ENCODE measurements at regions not wholly inside any gene's neighbourhood (a gene's known extent, or its start where the extent isn't known, plus 50 kb on each side); places are given as distances from the start of the nearest gene placed in this dataset.

DNA sequence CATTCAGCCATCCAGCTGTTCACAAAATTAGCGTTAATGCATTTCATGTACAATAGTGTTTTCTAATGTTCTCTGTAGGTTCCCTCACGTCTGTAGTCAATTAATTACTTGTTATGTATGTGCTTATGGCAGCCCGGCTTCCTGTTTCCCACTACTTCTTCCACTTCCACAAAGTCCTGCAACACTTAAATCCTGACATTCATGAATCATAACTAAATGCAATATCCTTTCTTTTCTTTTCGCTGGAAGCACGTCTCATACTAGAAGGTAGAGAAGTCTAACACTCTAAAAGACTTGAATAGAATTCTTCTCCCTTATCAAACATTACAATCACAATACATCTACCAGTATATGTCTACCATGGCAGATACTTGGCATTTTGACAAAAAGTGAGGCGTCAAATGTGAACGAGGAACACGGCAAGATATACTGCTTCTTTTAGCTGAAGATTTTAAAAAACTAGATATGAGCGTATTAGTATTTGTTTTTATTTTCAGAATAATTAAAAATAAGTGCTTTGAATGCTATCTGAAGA is 239.0 kb upstream of the DIAPH2 start:
- no peak for TF ChIP-seq POLR2A (IDR thresholded peaks at IDR 0.05)
- TF ChIP-seq, protein P1, sequence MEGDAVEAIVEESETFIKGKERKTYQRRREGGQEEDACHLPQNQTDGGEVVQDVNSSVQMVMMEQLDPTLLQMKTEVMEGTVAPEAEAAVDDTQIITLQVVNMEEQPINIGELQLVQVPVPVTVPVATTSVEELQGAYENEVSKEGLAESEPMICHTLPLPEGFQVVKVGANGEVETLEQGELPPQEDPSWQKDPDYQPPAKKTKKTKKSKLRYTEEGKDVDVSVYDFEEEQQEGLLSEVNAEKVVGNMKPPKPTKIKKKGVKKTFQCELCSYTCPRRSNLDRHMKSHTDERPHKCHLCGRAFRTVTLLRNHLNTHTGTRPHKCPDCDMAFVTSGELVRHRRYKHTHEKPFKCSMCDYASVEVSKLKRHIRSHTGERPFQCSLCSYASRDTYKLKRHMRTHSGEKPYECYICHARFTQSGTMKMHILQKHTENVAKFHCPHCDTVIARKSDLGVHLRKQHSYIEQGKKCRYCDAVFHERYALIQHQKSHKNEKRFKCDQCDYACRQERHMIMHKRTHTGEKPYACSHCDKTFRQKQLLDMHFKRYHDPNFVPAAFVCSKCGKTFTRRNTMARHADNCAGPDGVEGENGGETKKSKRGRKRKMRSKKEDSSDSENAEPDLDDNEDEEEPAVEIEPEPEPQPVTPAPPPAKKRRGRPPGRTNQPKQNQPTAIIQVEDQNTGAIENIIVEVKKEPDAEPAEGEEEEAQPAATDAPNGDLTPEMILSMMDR (IDR thresholded peaks at IDR 0.05): no peak

All from heart left ventricle (tissue), 13 donors.